ENCODE measurements at regions not wholly inside any gene's neighbourhood (a gene's known extent, or its start where the extent isn't known, plus 50 kb on each side); places are given as distances from the start of the nearest gene placed in this dataset.

GRCh38 chr4:38612646-38613414 lies 51.2 kb upstream of the KLF3 start:
- DNase-seq, result peak in 5 of 42 donors; percentile 13 to 54 (median 25)
- intact Hi-C loops (cut with DNase I), result loop anchor here (5.0 kb wide), 1 partner anchor 49 kb away; the partner anchor contains the start of gene KLF3
